Activated naive CD4-positive, alpha-beta T cell treated with anti-CD3 and anti-CD28 coated beads, Interleukin-2, amount 50 U/mL, for 72 hours (primary cell): ENCODE measurements at regions not wholly inside any gene's neighbourhood (a gene's known extent, or its start where the extent isn't known, plus 50 kb on each side); places are given as distances from the start of the nearest gene placed in this dataset.

Source experiments
- ATAC-seq, 2 donors: fragments of 150-1000 bp; cut with Tn5 transposase; 2 replicates each; pipeline ENCODE4 v1.10.0; 2021; ENCODE audit warnings: mild to moderate bottlenecking in 2 of 2, moderate library complexity in 2 of 2
- DNase-seq, 2 donors: peaks; one replicate each; pipeline ENCODE4 v3.0.0; 2021 to 2022; ENCODE audit warnings: low spot score in 2 of 2
- H3K27ac Mint-ChIP-seq, 2 donors: one replicate each; pipeline ENCODE4 v1.8.0; 2022; ENCODE audit warnings: mild to moderate bottlenecking in 2 of 2, mixed read lengths in 2 of 2
- H3K36me3 Mint-ChIP-seq, 2 donors: one replicate each; pipeline ENCODE4 v1.8.0; 2022; ENCODE audit warnings: mixed read lengths in 2 of 2
- H3K9me3 Mint-ChIP-seq, 2 donors: one replicate each; pipeline ENCODE4 v1.8.0; 2022; ENCODE audit warnings: mixed read lengths in 2 of 2

- no peak for DNase-seq
- Mint-ChIP-seq H3K27ac (no peak overlapping the region), H3K36me3 (peaks cover 0 to 4% of the 10 kb centered on the region in 2 donors), H3K9me3 (peaks cover 4% of the 10 kb centered on the region in 2 donors)
- ATAC-seq = no peak
Observed at GRCh38 chr5:2891781-2892180, 140.3 kb upstream of the IRX2 start.

DNA sequence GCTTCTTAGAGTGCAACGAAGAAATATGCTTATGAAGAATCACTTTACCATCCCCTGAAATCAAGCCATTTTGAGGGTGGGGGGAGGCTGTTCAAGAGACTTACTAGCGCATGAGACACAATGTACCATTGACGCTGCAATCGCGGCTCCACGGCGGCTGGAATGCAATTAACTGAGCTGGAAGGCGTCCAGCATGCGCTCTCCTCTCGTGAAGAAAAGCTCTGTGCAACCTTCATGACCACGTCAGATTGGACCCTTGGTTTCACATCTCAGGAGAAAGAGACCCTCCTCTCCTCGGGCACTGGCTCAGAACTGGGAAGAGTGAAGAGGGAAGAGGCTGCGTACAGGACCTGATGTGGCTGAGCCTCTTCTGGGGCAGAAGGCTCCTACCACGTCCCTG is 138.5 kb upstream of the IRX2 start:
- no peak overlapping the region for H3K27ac Mint-ChIP-seq
- ATAC-seq (no peak), DNase-seq (no peak)
- peaks cover 0 to 4% of the 10 kb centered on the region in 2 donors for H3K36me3 Mint-ChIP-seq
- peaks cover 4% of the 10 kb centered on the region in 2 donors for H3K9me3 Mint-ChIP-seq

- Mint-ChIP-seq H3K9me3 (peaks cover 4% of the 10 kb centered on the region in 2 donors), H3K27ac (no peak overlapping the region), H3K36me3 (peaks cover 0 to 4% of the 10 kb centered on the region in 2 donors)
- ATAC-seq (no peak), DNase-seq (no peak)
Observed at GRCh38 chr5:2888520-2889060, 137.1 kb upstream of the IRX2 start.

GRCh38 chr5:2887481-2888348 is 136.2 kb upstream of the IRX2 start:
- no peak for ATAC-seq
- peaks cover 0 to 9% of the 10 kb centered on the region in 2 donors for H3K36me3 Mint-ChIP-seq
- H3K9me3 Mint-ChIP-seq = peaks cover 10 to 12% of the 10 kb centered on the region in 2 donors
- H3K27ac Mint-ChIP-seq = no peak overlapping the region
- no peak for DNase-seq

- Mint-ChIP-seq H3K36me3 (peaks cover 0 to 9% of the 10 kb centered on the region in 2 donors), H3K9me3 (peaks cover 13 to 16% of the 10 kb centered on the region in 2 donors), H3K27ac (peak overlapping the region in 1 of 2 donors; percentile 74)
- DNase-seq (no peak), ATAC-seq (no peak)
Observed at GRCh38 chr5:2886531-2886930, 135.1 kb upstream of the IRX2 start.

- peaks cover 11 to 14% of the 10 kb centered on the region in 2 donors for H3K36me3 Mint-ChIP-seq
- DNase-seq = no peak
- ATAC-seq = no peak
- no peak overlapping the region for H3K27ac Mint-ChIP-seq
- H3K9me3 Mint-ChIP-seq = peaks cover 20% of the 10 kb centered on the region in 2 donors
Observed at GRCh38 chr5:2883771-2884170, 132.3 kb upstream of the IRX2 start.

- no peak overlapping the region for H3K27ac Mint-ChIP-seq
- H3K36me3 Mint-ChIP-seq = peaks cover 22 to 28% of the 10 kb centered on the region in 2 donors
- peaks cover 27 to 32% of the 10 kb centered on the region in 2 donors for H3K9me3 Mint-ChIP-seq
- ATAC-seq = no peak
- DNase-seq = no peak
Observed at GRCh38 chr5:2879701-2880100, 128.2 kb upstream of the IRX2 start.

DNA sequence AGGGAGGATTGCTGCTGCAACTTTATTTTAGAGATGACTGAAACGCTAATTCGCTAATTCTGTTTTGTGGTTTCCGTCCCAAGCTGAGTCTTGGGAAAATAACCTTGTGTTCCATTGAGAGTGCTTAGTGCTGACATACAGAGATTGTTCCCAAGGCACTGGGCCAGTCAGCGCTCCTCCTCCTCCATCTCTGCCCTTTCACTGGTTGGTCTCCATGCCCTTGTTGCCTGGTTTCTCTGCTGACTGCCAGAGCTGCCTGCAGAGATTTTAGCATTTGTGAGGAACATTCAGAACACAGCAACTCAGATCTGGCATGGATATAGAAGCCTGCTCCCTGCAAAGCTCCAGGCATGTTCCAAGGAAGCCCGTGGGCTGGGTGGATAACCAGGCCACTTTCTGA is 126.0 kb upstream of the IRX2 start:
- Mint-ChIP-seq H3K36me3 (peaks cover 22 to 23% of the 10 kb centered on the region in 2 donors), H3K27ac (no peak overlapping the region), H3K9me3 (peaks cover 24 to 25% of the 10 kb centered on the region in 2 donors)
- DNase-seq (no peak), ATAC-seq (no peak)

DNA sequence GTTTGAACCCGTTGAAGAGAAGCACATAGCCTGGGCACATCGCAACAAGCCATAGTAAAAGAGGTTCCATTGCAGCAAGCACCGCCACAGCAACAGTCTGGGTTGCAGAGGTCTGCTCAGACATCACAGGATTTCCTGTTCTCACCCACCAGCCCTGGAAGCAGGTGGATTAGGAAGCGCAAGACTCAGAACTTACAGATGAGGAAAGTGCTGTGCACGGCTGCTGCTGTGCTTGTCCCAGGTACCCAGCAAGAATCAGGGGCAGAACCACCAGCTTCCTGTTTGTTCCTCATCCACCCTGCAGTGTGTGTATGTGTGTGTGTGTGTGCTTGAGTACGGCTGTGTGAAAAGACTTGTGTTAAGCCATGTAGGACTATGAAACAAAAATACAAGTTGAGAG is 124.7 kb upstream of the IRX2 start:
- Mint-ChIP-seq H3K27ac (no peak overlapping the region), H3K9me3 (peaks cover 19 to 24% of the 10 kb centered on the region in 2 donors), H3K36me3 (peaks cover 22 to 23% of the 10 kb centered on the region in 2 donors)
- DNase-seq (no peak), ATAC-seq (no peak)

DNA sequence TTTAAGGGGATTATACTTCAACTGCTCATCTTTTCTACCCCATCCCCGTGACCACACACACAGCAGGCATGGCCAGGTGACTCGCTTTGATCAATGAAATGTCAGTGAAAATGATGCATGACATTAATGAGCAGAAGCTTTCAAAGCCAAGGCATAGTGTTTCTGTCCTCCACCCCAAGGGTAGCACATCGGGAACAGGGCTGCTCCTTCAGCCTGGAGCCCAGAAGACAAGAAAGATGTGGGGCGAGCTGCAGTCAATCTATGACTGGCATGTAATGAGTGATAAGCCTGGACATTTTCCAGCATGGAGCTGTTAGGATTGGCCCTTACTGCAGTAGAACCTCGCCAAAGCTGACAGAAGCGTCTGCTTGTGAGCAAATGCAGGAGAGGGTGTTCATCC is 122.6 kb upstream of the IRX2 start:
- DNase-seq (no peak), ATAC-seq (no peak)
- H3K36me3 Mint-ChIP-seq = peaks cover 14 to 15% of the 10 kb centered on the region in 2 donors
- no peak overlapping the region for H3K27ac Mint-ChIP-seq
- H3K9me3 Mint-ChIP-seq = peaks cover 16 to 17% of the 10 kb centered on the region in 2 donors

DNA sequence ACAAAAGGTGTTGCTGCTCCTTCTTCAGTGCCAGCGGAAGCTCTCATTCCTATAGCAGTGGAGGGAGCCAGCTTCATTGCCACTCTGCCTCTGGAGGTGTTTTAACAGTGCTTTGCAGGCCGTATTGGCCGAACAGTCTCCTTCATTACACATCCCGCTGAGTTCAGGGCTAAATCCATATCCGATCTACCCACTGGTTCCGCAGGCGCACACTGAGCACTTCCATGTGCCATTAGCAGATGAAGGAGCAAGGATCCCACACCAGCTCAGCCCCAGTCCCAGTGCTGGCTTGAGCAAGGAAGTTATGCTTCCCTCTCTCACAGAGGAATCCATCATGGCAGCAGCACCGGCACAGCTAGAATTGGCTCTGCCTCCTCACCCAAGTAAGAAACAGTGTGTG is 121.2 kb upstream of the IRX2 start:
- ATAC-seq (no peak), DNase-seq (no peak)
- Mint-ChIP-seq H3K36me3 (peaks cover 2 to 3% of the 10 kb centered on the region in 2 donors), H3K27ac (no peak overlapping the region), H3K9me3 (peaks cover 2 to 13% of the 10 kb centered on the region in 2 donors)

GRCh38 chr5:2871282-2871681 is 119.8 kb upstream of the IRX2 start:
- no peak for DNase-seq
- Mint-ChIP-seq H3K9me3 (peaks cover 0 to 10% of the 10 kb centered on the region in 2 donors), H3K36me3 (no peaks in the 10 kb centered on the region), H3K27ac (no peak overlapping the region)
- ATAC-seq = no peak

GRCh38 chr5:2869471-2869870 is 118.0 kb upstream of the IRX2 start:
- DNase-seq = no peak
- no peak for ATAC-seq
- H3K36me3 Mint-ChIP-seq = no peaks in the 10 kb centered on the region
- H3K9me3 Mint-ChIP-seq = peaks cover 0 to 10% of the 10 kb centered on the region in 2 donors
- no peak overlapping the region for H3K27ac Mint-ChIP-seq

- ATAC-seq (no peak), DNase-seq (no peak)
- H3K27ac Mint-ChIP-seq = no peak overlapping the region
- H3K9me3 Mint-ChIP-seq = peaks cover 0 to 6% of the 10 kb centered on the region in 2 donors
- no peaks in the 10 kb centered on the region for H3K36me3 Mint-ChIP-seq
Observed at GRCh38 chr5:2867373-2867933, 116.0 kb upstream of the IRX2 start.

DNA sequence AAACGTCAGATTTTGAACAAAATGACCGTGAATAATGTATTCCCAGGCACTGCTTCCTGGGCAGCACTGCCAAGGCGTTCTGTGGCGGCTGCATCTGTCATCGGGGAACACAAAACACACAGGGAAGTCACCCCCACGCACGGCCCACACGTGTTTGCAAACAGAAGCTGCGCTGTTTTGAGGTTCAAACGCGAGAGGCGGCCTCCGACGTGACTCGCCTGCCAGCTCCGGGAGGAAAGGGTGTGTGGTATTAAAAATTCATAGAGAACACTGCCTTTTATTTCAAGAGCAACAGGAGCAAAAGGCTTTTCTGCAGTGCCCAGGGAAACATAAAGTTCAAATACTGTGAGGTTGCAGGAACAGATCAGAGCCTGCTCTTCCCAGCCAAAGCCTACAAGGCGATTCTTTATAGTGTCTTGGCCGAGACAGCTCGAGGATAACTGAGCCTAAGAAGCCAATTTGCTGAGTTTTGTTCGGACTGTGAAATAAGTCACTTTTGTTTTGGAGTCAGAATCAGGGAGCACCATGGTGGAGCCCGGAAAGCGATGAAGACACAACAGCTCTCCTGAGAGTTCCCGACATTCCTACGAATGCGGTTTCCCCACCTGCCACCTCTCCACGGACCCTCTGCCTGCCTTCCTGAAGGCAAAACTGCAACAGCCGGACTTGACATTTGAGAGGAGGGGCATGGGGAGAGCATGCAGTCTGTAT is 115.3 kb upstream of the IRX2 start:
- H3K36me3 Mint-ChIP-seq = no peaks in the 10 kb centered on the region
- H3K27ac Mint-ChIP-seq = no peak overlapping the region
- no peak for DNase-seq
- H3K9me3 Mint-ChIP-seq = peaks cover 0 to 6% of the 10 kb centered on the region in 2 donors
- no peak for ATAC-seq

- no peaks in the 10 kb centered on the region for H3K36me3 Mint-ChIP-seq
- H3K27ac Mint-ChIP-seq = no peak overlapping the region
- ATAC-seq (no peak), DNase-seq (no peak)
- peaks cover 0 to 6% of the 10 kb centered on the region in 2 donors for H3K9me3 Mint-ChIP-seq
Observed at GRCh38 chr5:2865856-2866255, 114.4 kb upstream of the IRX2 start.
